Neural crest cell (in vitro differentiated cells): ENCODE measurements at regions not wholly inside any gene's neighbourhood (a gene's known extent, or its start where the extent isn't known, plus 50 kb on each side); places are given as distances from the start of the nearest gene placed in this dataset.

ENCODE experiments used
- DNase-seq: peaks from one replicate; pipeline ENCODE4 v3.0.0; 2021; ENCODE audit warnings: low read depth, mixed read lengths, low spot score
- H3K27ac Mint-ChIP-seq: one replicate; pipeline ENCODE4 v1.8.0; 2021; ENCODE audit warnings: mild to moderate bottlenecking, mixed read lengths; ENCODE audit not compliant: unreplicated experiment
- H3K27me3 Mint-ChIP-seq: 2 replicates; pipeline ENCODE4 v1.8.0; 2021; ENCODE audit warnings: low read depth, mild to moderate bottlenecking, mixed read lengths
- H3K36me3 Mint-ChIP-seq: 2 replicates; pipeline ENCODE4 v1.8.0; 2021; ENCODE audit warnings: low read depth, mild to moderate bottlenecking, mixed read lengths
- H3K4me1 Mint-ChIP-seq: 2 replicates; pipeline ENCODE4 v1.8.0; 2021; ENCODE audit warnings: mixed read lengths
- H3K4me3 Mint-ChIP-seq: one replicate; pipeline ENCODE4 v1.8.0; 2021; ENCODE audit warnings: mild to moderate bottlenecking, mixed read lengths
- H3K9me3 Mint-ChIP-seq: 2 replicates; pipeline ENCODE4 v1.8.0; 2021; ENCODE audit warnings: mixed read lengths
- TF ChIP-seq, protein P1 (sequence below): fragments of 200-600 bp; sonication (generic); conservative IDR thresholded peaks from 2 replicates; pipeline ENCODE4 v1.5.0; 2021; ENCODE audit warnings: antibody characterized with exemption, mild to moderate bottlenecking

DNA sequence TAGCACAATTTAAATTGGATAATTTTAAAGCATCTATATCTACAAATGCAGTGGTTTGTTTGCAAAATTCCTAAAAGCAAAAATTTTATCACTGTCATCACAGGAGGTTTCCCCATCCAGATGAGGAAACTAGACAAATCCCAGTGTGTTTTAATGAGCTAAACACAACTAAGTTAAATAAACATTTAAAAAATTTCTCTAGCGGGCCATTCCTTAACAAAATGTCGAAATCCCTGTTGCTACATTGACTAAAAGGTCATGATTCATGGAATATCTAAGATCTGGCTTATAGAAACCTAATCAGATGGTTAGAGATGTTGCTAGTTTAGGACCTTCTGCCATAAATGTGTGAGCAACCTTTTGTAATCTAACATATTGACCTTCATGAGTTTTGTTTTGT is 107.3 kb upstream of the BDNF start:
- no peak overlapping the region for H3K27ac Mint-ChIP-seq
- H3K4me1 Mint-ChIP-seq = no peaks in the 10 kb centered on the region
- peaks cover 4% of the 10 kb centered on the region for H3K27me3 Mint-ChIP-seq
- TF ChIP-seq, protein P1, sequence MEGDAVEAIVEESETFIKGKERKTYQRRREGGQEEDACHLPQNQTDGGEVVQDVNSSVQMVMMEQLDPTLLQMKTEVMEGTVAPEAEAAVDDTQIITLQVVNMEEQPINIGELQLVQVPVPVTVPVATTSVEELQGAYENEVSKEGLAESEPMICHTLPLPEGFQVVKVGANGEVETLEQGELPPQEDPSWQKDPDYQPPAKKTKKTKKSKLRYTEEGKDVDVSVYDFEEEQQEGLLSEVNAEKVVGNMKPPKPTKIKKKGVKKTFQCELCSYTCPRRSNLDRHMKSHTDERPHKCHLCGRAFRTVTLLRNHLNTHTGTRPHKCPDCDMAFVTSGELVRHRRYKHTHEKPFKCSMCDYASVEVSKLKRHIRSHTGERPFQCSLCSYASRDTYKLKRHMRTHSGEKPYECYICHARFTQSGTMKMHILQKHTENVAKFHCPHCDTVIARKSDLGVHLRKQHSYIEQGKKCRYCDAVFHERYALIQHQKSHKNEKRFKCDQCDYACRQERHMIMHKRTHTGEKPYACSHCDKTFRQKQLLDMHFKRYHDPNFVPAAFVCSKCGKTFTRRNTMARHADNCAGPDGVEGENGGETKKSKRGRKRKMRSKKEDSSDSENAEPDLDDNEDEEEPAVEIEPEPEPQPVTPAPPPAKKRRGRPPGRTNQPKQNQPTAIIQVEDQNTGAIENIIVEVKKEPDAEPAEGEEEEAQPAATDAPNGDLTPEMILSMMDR = no peak
- no peak overlapping the region for H3K4me3 Mint-ChIP-seq
- H3K9me3 Mint-ChIP-seq = peaks cover 2% of the 10 kb centered on the region
- no peaks in the 10 kb centered on the region for H3K36me3 Mint-ChIP-seq
- DNase-seq = no peak

DNA sequence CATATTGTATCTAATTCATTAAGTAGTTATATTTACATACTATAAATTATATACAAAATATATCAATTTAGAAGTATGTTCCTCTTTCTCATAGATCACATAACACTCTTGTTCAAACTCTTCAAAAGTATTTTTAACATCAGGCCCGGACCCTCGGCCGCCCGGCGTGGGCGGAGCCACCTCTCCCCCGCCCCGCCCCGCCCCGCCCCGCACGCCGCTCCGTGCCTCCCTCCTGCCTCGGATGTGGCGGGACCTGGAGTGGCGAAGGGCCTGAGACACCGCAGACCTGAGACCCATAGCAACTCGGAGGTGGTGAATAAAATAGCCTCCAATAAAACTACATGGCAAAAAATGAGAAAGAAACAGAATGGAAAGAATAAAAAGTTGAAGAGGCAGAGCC is 105.9 kb upstream of the BDNF start:
- Mint-ChIP-seq H3K27me3 (peaks cover 6% of the 10 kb centered on the region), H3K9me3 (peaks cover 2% of the 10 kb centered on the region), H3K27ac (no peak overlapping the region), H3K4me1 (no peaks in the 10 kb centered on the region), H3K4me3 (no peak overlapping the region), H3K36me3 (no peaks in the 10 kb centered on the region)
- TF ChIP-seq, protein P1 = no peak
- no peak for DNase-seq

DNA sequence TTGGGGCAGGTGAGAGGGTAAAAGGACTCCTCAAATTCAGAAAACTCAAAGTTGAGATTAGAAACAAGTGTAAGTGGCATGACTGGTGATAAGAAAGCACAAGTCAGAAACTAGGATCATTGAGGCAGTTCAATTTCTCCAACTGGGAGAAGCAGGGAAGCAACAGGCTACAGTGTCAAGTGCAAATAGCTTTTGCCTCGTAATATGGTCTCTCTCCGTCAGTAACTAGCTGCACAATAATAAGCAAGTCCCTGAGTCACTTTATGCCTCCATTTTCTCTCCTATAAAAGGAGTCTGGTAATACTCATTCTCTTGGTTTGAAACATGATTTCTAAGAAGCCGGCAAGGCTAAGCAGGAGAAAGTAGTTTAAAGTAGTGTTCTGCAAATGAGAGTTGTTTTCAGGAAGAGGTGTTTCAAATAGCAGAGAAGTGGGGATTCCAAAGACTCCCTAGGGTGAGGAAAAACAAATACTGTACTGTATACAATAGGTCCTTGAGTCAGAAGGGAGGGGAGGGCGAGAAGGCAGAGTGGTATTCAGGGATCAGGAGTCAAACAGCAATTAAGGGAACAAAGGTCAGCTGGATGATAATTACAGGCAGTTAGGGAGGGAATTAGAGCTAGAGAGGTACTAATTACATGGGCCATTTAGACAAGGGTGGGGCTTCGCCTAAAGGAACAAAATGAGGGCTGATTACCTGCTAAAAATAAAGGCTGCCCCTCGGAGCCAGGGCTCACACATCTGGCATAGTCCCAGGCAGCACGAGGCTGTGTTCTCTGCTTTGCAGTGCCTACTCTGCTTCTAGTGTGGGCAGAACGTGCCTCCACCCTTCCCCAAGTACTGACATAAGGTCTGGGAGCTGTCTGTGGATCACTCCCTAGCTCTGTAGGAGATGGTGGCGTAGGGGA is 96.0 kb upstream of the BDNF start:
- Mint-ChIP-seq H3K4me3 (no peak overlapping the region), H3K27me3 (peaks cover 20% of the 10 kb centered on the region), H3K27ac (no peak overlapping the region), H3K36me3 (no peaks in the 10 kb centered on the region), H3K4me1 (peaks cover 11% of the 10 kb centered on the region), H3K9me3 (no peaks in the 10 kb centered on the region)
- TF ChIP-seq, protein P1 = no peak
- DNase-seq = no peak

DNA sequence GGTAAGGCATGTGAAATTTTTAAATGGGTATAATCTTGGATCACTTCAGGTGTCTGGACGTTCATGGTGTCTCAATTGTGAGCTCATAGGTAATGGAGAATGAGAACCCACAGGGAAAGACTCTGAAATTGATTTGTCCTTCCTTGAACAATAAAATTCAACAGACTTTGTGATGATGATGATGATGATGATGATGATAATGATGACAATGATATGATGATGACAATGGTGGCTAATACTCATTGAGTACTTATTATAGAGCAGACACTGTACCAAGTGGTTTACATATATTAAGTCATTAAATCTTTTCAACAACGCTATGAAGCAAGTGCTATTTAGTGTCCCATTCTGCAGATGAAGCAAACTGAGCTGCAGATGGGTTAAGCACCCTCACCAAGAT is 86.6 kb upstream of the BDNF start:
- Mint-ChIP-seq H3K9me3 (no peaks in the 10 kb centered on the region), H3K27me3 (peaks cover 26% of the 10 kb centered on the region), H3K36me3 (no peaks in the 10 kb centered on the region), H3K27ac (no peak overlapping the region), H3K4me3 (no peak overlapping the region), H3K4me1 (no peaks in the 10 kb centered on the region)
- no peak for DNase-seq
- TF ChIP-seq, protein P1 = no peak

DNA sequence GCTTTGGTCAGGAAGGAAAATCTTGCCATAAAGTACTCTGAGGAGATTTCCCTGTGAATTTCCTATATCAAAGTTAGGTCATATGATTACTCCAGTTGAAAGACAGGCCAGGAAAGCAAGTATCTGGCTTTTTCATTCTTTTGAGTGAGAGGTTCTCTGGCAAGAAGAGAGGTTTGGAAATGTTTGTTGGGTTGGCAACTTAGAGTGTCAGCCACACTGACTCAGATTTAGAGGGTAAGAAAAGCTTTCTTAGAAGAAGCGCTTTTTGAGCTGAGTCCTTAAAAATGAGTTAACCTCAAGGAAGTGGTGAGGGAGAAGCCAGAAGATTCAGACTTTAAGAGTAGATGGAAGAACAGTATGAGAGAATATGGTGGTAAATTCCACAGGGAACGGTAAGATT is 86.1 kb upstream of the BDNF start:
- Mint-ChIP-seq H3K9me3 (no peaks in the 10 kb centered on the region), H3K27ac (no peak overlapping the region), H3K27me3 (peaks cover 29% of the 10 kb centered on the region), H3K36me3 (no peaks in the 10 kb centered on the region), H3K4me1 (no peaks in the 10 kb centered on the region), H3K4me3 (no peak overlapping the region)
- DNase-seq = no peak
- TF ChIP-seq, protein P1 = no peak
